Prostate gland (tissue), 2 donors: ENCODE measurements at regions not wholly inside any gene's neighbourhood (a gene's known extent, or its start where the extent isn't known, plus 50 kb on each side); places are given as distances from the start of the nearest gene placed in this dataset.
A peak's percentile ranks its signal among the peaks of the same experiment; 100 is the strongest.

Experiments used
- DNase-seq: peaks from one replicate; pipeline ENCODE4 v3.0.0-alpha.2; 2019; ENCODE audit warnings: low spot score
- H3K27ac ChIP-seq, 2 donors: fragments of 200-600 bp; sonication (generic); 2 replicates each; pipeline ENCODE4 v1.5.1; 2017 to 2019
- H3K27me3 ChIP-seq: fragments of 200-600 bp; sonication (generic); replicated peaks from 2 replicates; pipeline ENCODE4 v1.5.1; 2019; ENCODE audit not compliant: insufficient read depth
- H3K36me3 ChIP-seq, 2 donors: fragments of 200-600 bp; sonication (generic); 1 replicate in 1 of 2; 2 replicates in 1 of 2; pipeline versions ENCODE4 v1.5.1 to v1.8.1; 2017 to 2019
- H3K4me1 ChIP-seq: fragments of 200-600 bp; sonication (generic); replicated peaks from 2 replicates; pipeline ENCODE4 v1.5.1; 2019
- H3K4me3 ChIP-seq, 2 donors: fragments of 200-600 bp; sonication (generic); 2 replicates each; pipeline ENCODE4 v1.5.1; 2017 to 2019
- H3K9me3 ChIP-seq: fragments of 200-600 bp; sonication (generic); 2 replicates; pipeline ENCODE4 v1.5.1; 2017
- POLR2A ChIP-seq: fragments of 450-650 bp; IDR thresholded peaks from one replicate; pipeline ENCODE4 v1.6.1; 2016; ENCODE audit warnings: antibody characterized with exemption, mild to moderate bottlenecking
- POLR2AphosphoS5 ChIP-seq: sonication (generic); formaldehyde crosslinking; IDR thresholded peaks from one replicate; pipeline ENCODE4 v1.6.1; 2017; ENCODE audit warnings: antibody characterized with exemption
- WGBS: methylation state at CpG from one replicate; pipeline ENCODE4 v1.1.5; 2018; 5-methylcytosine and 5-hydroxymethylcytosine counted together
- intact Hi-C: fragments of 100-400 bp; cut with DNase I; formaldehyde crosslinking; loops from one replicate; pipeline ENCODE4 v1.14.2; 2022
- TF ChIP-seq, protein P1 (sequence below), 4 experiments: fragments of 200-600 bp in 2 of 4; fragments of 450-650 bp in 2 of 4; sonication (generic) in 2 of 4; IDR thresholded peaks; 1 replicate in 3 of 4; 2 replicates in 1 of 4; pipeline ENCODE4 v1.5.1; 2016 to 2019; ENCODE audit warnings: antibody characterized with exemption in 4 of 4, mild to moderate bottlenecking in 2 of 4, moderate library complexity in 2 of 4

DNA sequence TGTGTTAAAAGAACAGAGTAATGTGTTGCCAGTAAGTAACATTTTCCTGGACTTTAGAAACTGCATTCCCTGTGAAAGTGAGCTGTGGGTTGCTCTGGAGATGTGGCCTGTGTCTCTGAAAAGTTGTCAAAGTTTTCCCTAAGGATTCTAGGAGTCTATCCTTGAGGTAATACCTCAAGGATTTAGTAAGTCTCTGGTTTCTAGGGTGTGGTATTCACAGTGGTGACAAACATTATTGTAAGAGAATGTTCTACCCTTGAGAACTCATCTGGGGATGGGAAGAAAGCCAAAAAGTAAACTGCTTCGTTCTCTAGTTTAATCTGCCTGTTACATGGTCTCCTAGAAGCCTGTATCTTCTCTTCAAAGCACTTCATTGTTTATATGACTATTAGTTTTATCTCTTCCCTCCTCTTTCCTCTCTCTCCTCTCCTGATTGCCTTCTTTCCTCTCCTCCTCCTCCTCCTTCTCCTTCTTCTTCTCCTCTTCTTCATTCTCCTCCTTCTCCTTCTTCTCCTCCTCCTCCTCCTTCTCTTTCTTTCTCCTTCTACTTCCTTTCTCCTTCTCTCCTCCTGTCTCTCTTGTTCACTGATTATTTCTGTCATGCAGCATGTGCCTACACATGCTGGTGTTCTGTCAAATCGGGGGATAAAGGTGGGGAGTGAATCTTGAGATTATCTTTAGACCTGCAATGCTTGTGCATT, 321.3 kb downstream of the PTTG2 start:
- intact Hi-C loops: no loop called here
- WGBS: 45% methylated on average over 2 of the region's 2 CpGs
- H3K27ac ChIP-seq: peak overlapping the region; percentile 35 to 40
- H3K4me1 ChIP-seq: peaks cover 3% of the 10 kb centered on the region
- no peaks in the 10 kb centered on the region for H3K9me3 ChIP-seq
- TF ChIP-seq, protein P1, sequence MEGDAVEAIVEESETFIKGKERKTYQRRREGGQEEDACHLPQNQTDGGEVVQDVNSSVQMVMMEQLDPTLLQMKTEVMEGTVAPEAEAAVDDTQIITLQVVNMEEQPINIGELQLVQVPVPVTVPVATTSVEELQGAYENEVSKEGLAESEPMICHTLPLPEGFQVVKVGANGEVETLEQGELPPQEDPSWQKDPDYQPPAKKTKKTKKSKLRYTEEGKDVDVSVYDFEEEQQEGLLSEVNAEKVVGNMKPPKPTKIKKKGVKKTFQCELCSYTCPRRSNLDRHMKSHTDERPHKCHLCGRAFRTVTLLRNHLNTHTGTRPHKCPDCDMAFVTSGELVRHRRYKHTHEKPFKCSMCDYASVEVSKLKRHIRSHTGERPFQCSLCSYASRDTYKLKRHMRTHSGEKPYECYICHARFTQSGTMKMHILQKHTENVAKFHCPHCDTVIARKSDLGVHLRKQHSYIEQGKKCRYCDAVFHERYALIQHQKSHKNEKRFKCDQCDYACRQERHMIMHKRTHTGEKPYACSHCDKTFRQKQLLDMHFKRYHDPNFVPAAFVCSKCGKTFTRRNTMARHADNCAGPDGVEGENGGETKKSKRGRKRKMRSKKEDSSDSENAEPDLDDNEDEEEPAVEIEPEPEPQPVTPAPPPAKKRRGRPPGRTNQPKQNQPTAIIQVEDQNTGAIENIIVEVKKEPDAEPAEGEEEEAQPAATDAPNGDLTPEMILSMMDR (IDR thresholded peaks at IDR 0.05): no peak
- TF ChIP-seq POLR2A (no peak), POLR2AphosphoS5 (no peak)
- H3K4me3 ChIP-seq: no peak overlapping the region
- H3K36me3 ChIP-seq: no peaks in the 10 kb centered on the region
- no peaks in the 10 kb centered on the region for H3K27me3 ChIP-seq
- no peak for DNase-seq

DNA sequence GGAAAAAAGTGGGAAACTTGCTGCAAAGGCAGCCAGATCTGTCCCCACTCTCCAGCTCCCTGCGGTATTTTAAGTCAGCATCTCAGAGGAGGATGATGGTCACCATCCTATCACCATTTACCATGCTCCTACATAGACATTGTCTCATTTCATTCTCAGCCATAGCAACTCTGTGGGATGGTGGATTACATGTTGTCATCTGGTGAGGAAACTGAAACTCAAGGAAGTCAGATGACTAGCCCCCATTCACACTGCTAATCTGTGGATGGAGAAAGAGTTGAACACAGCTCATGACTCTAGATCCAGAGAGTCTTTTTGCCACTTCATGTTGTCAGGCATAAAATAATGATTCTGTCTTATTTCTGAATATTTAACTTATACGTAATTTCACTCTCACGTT, 323.5 kb downstream of the PTTG2 start:
- no peaks in the 10 kb centered on the region for H3K9me3 ChIP-seq
- no peaks in the 10 kb centered on the region for H3K36me3 ChIP-seq
- H3K4me1 ChIP-seq: peaks cover 3% of the 10 kb centered on the region
- H3K27me3 ChIP-seq: no peaks in the 10 kb centered on the region
- intact Hi-C loops: no loop called here
- WGBS: 63% methylated on average over 3 of the region's 3 CpGs
- no peak for TF ChIP-seq POLR2AphosphoS5
- TF ChIP-seq, protein P1 (IDR thresholded peaks at IDR 0.05): no peak
- no peak for TF ChIP-seq POLR2A
- no peak for DNase-seq
- H3K4me3 ChIP-seq: no peak overlapping the region
- H3K27ac ChIP-seq: no peak overlapping the region

DNA sequence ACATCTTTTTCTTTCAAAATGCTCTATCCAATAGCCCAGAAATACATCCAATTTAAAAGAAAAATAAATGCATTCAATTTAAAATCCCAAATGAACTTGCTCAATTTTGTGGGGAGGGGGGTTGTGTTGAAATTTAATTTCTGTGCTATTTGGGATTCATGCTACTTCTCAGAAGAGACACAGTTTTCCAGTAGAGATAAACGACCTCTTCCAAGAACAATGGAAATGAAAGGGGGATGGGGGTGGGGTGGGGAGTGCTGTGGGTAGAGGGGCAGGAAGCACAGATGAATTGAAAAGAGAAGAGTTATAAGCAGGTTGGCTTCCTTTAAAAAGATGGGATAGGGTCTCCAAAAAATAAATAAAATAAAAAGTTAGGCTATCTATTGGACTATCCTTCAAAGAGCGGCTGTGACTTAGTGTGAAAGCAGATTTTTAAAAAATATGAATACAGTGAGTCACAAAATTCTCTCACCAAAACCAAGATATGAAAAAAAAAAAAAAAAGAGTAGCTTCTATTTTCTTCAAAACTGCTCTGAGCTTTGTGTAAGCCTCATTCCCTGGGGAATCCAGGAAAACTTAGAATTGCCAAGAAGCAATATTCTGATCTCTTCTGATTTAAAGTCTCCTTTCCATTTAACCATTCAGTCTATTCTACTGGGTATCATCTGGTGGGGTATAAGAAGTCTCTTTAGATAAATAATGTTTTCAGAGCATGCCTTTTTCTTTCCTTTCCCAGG, 324.3 kb downstream of the PTTG2 start:
- DNase-seq: no peak
- WGBS: 77% methylated on average over 2 of the region's 2 CpGs
- H3K4me1 ChIP-seq: peaks cover 3% of the 10 kb centered on the region
- H3K36me3 ChIP-seq: no peaks in the 10 kb centered on the region
- intact Hi-C loops: no loop called here
- no peak overlapping the region for H3K27ac ChIP-seq
- no peak overlapping the region for H3K4me3 ChIP-seq
- H3K9me3 ChIP-seq: no peaks in the 10 kb centered on the region
- no peaks in the 10 kb centered on the region for H3K27me3 ChIP-seq
- TF ChIP-seq, protein P1 (IDR thresholded peaks at IDR 0.05): no peak
- TF ChIP-seq POLR2AphosphoS5: no peak
- no peak for TF ChIP-seq POLR2A

DNA sequence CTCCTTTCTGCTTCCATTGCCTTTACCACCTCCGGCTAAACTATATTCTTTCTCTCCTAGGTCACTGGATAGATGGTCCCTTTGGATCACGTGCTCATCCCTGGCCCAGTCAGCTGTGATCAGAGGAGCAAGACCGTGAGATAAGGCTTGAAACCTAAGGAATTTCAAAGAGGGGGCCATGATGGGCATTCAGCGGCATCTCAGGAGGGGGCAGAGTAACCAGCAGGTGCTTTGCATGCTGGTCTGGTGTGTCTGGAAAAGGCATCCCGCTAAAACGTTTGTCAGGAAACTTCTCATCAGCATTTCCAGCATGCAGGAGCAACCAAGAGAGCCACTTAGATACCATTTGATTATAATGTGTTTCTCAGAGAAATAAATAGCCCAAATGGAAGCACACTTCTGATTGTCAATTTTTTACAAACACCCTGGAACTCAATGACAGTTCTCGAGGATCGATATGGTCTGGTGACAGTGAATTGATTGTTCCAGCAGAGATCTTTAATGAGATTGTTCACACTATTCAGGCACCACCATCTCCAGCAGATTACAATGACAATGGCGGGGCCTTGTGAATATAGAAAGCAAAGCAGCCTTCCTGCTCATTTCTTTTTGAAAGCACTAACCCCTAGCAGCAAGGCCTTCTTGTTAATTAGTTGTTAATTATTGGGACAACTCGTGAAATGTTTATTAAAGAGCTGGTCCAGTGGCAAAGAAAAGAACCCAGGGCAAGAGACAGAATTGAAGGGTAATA, 327.1 kb downstream of the PTTG2 start:
- Histone ChIP-seq H3K4me1 (no peaks in the 10 kb centered on the region), H3K27me3 (no peaks in the 10 kb centered on the region), H3K4me3 (no peak overlapping the region), H3K27ac (no peak overlapping the region), H3K36me3 (no peaks in the 10 kb centered on the region), H3K9me3 (no peaks in the 10 kb centered on the region)
- intact Hi-C loops: no loop called here
- WGBS: 86% methylated on average over 10 of the region's 10 CpGs
- DNase-seq: no peak
- TF ChIP-seq POLR2AphosphoS5 (no peak), POLR2A (no peak)
- TF ChIP-seq, protein P1 (IDR thresholded peaks at IDR 0.05): no peak
